HG02571 (cell line): ENCODE measurements at regions not wholly inside any gene's neighbourhood (a gene's known extent, or its start where the extent isn't known, plus 50 kb on each side); places are given as distances from the start of the nearest gene placed in this dataset.

Source experiments
- ATAC-seq: cut with Tn5 transposase; IDR thresholded peaks from one replicate; pipeline ENCODE4 v1.9.1; 2021; ENCODE audit warnings: mild to moderate bottlenecking, moderate library complexity; ENCODE audit not compliant: unreplicated experiment

DNA sequence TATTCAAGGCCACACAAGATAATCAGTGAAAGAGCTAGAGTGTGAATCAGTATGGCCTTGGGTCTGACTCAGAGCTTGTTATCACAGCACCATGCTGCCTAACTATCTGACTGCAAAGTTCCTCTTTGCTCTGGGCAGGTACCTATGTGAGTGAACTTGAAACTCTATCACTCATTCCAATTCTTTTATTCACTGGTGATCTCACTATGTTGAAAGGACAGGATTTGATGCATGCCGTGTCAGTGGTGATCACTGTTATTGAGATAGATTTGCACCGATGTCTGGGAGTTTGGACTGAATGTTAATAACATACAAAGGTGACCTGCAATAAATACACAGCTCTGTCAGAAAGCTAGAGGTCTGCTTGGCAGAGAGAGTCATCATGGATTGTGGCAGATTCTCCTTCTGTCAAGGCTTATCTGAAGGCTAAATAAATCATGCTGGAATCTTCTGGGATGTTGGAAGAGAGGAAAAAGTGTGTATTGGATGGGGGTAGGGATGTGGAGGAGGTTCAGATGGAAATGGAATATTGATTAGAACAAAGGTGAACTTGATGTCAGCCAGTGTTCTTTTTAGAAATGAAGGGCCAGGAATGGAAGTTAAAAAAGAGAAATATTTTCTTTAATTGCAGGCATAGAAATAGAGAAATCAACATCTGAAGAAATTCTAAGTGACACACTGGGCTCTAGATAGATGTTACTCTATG, 91.8 kb upstream of the TNC start:
- ATAC-seq = peak; percentile 57

DNA sequence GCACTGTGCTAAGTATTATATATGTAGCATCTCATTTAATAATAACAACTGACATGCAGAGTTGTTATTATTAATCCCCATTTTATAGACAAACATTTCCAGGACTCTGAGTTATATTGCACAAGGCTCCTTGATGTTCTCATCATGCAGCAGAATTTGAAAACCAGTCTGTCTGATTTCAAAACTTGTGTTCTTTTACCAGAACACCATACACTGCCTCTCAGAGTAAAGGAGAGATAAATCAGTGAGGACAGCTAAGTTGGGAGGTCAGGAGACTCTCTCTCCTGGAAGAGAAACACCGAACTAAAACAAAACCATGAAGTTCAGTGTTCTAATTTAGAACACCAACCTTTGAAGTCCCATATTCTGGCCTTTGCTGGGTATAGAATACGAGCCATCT, 92.7 kb upstream of the TNC start:
- ATAC-seq = no peak

DNA sequence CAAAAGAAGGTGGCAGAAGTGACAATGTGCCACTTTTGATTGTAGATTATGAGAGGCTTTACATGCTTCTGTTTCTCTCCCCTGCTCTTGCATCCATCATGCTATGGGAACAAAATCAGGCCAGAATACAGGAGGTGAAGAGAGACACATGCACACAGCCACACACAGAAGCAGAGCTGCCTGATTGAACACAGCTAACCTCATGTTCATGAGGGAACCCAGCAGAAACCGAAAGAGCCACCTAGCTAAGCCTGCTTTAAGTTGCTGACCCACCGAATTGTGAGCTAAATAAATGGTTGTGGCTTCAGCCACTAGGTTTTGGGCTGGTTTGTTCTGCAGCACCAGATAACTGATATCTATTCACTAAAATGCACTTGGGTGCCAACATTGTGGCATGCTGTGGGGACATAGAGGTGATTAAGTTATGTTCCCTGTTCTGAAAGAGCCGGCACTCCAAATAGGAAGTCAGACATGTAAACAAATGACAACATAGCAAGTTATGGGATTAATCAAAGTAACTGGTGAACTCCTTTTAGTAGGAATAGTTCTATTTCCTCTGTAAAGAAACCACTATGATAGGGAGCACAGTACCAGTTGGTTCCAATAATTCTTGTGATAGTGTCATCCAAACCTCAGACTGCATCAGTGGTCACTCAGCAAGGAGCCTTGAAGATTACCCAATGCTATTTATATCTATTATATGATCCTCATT, 93.6 kb upstream of the TNC start:
- ATAC-seq = peak; percentile 47

DNA sequence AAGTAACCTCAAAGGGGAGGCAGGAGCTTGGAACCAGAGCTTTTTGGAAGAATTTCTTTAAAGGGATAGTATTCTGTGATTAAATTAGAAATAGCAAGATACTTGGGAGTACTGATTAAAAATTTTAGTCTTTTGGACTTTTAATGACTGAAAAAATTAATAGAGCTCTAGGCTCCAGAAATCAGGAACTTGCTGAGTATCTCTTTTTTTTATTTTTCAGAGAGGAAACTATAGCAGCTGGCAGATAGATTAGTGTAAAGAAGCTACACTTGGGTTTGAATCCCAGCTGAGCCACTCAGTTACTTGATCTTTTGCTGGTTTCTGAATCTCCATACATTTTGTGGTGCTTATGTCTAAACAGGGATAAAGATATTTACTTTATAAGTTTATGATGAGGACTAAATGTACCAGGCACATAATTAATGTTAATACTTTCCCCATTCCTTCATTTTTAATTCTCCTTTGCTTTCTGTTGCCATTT, 94.2 kb upstream of the TNC start:
- no peak for ATAC-seq

DNA sequence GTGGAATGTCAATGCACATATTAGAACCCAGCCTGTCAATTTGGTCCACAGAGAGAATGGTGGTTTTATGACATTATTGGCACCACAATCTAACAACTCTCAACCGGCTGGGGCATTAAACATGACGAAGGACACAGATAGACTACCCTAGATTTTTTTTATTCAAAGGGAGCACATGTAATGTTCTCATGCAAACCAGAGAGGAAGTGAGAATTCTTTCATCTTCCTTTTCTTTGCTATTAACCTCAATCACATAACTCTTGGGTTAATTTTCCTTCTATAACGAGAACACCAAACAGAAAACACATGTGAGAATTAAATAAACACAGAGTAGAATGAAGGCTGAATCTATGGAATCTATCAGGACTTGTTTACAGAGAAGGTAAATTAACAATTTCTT, 94.9 kb upstream of the TNC start:
- no peak for ATAC-seq

DNA sequence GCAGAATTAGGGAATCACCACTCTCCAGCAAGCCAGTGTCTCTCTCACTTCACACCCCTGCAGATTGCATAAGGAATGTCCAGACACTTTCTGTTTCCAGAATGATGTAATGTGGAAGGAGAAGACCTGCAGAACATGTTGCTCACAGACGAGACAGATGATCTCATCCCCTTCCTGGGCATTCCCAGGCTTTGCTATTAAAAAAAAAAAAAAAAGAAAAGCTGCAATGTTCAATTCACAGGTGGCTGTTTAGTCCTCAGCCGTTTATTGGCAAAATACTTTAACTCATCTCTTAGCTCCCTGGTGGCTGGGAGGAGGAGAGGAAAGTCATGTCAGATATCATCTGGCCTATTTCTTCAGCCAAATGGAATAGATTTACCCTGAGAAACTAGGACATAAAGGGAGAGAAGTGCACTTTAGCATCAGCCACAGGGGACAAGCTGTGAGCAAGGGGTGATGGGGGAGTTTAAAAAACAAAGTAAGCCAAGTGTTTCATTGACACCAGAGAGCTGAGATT, 95.9 kb upstream of the TNC start:
- no peak for ATAC-seq

DNA sequence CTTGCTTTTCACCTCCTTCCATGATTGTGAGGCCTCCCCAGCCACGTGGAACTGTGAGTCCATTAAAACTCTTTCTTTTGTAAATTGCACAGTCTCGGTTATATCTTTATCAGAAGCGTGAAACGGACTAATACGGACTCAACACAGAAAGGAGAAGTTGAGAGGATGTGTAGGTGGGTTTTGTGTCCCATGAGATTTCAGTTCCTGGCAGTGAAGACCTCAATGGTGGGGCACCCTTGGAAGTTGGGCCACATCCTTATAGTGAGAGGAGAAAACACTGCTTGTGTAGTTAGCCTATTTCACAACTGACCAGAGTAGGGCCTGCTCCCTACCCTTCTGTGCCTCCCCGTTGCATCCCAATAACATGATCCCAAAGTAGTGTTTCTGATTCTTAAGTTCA, 98.9 kb upstream of the TNC start:
- no peak for ATAC-seq

DNA sequence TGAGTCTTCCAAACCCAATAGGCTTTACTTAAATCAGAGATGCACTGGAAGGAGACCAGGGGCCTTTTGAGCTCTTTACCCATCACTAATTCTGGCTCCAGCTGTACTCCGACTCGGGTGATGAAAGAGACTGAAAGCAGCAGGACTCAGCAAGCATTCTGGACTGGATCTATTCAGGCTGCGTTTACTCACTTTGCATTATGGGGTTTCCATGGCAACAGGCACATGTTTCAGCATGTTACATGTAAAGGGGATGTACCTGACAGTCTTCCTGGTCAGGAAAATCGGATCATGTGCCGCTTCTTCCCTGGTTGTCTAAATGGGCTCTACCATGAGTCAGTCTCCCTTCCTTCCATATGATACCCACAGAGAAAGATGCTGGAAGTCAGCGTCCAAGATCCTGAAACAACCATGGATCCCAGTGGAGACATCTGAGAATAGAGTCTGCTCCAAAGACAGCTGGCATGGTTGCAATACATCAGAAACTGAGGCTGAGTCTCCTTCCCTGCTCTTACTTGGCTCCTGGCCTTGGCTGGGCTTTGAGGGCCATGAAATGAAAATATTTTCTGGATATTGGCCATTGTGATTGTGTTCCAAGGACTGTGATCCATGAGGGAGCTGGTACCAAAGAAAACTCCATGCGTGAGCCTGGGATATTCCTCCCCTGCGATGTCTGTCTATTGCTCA, 102.5 kb upstream of the TNC start:
- ATAC-seq = no peak

DNA sequence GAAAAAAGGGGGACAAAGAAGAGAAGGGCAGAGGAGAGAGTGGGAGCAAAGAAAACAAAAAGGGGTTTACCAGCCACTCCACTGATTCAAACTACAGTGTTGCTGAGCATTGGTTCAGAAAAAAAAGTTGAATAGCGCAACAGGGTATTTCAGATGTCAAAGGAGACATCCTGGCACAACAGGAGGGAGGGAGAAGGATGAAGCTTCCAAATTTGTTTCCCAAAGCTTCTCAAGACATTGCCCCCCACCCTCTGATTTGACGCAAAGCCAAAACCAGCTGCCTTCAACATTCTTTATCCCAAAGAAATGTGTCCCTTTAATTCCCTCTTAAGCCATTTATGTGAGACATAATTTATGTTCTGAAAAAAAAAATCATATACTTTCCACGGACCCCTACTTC, 105.5 kb upstream of the TNC start:
- no peak for ATAC-seq

DNA sequence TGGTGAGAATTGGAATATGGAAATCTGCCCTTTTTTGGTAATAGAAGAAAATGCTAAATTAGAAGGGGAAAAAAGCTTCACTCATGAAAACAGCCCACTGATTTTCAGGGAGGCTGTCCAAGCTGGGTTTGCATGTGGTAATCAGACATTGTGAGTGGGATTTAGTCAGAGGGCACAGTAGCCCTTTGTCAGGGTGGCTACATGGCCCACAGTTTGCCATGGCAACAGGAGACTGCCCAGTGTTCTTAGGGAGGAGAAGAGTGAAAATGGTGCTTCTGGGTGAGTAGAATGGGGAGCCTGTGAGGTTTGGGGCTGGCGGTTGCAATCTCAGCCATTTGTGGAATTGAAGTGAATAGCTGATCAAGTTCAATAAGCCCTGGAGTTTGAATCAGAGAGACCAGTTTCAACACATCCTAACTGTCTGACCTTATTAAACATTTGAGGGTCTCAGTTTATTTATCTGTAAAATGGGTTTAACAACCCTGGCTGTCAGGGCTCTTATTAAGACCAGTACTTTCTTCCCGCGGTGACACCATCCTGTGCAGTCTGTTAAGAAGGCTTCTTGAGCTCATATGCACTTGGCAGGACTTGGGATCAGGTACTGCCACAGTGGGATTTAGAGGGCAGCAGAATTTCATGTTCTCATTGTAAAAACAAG, 107.6 kb upstream of the TNC start:
- ATAC-seq = no peak

DNA sequence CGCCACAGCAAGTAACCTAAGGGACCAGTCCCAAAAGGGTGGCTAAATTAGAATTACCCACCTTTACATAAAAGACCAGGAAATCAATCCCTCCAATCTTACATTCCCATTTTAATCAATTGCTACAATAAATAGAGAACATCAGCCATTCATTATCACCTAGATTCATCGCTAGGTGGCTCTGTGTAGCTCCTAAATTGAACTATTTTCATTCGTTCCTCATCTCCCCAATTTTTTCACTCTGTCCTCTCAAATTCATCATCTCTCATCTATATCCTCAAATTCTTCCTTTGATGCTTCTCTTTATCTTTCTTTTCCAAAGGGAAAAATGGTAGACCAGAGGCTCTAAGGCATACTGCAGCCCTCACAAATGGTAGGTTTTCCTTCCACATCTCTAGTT, 108.2 kb upstream of the TNC start:
- ATAC-seq = no peak

DNA sequence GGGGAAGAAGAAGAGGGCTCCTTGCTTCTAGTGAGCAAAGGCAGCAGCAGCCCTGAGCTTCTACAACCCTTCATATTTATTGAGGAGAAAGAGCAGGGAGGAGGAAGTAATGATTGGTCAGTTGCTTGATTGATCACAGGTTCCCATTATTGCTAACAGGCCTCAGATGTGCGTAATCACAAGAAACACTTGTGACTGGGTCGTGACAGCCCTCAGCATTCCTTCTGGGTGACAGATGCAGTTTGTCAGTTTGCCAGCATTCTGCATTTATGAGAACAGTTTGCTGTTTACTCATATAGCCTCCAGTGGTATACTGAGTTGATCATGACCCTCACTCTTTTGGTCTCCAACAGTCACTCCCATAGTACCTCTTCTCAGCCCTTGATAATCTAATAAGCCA, 111.5 kb upstream of the TNC start:
- ATAC-seq = no peak

DNA sequence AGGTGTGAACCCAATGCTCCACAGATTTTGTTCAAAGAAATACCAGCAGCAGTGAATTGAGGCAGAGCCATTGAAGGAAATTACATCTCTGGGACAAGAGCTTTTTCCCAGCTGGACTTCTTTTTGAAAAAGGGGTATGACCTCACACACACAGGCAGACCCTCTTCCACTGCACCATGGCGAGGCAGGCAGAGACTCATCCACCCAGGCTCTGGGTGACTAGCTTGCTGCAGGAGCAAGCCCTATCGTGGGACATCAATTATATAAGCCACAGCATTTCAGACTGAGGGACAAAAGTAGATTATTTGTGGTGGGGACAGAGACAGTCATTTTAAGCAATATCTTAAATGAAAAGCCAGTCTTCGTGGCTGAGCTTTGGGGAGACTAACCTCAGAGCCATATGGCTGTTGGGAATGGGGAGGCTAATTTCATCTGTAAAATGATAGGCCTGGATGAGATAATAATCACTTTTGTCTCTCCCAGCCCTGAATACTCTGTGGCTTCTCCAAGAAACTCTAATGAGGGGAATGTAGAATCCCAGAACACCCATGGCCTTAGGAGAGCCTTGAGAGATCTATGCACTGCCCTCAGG, 113.1 kb upstream of the TNC start:
- ATAC-seq = no peak

DNA sequence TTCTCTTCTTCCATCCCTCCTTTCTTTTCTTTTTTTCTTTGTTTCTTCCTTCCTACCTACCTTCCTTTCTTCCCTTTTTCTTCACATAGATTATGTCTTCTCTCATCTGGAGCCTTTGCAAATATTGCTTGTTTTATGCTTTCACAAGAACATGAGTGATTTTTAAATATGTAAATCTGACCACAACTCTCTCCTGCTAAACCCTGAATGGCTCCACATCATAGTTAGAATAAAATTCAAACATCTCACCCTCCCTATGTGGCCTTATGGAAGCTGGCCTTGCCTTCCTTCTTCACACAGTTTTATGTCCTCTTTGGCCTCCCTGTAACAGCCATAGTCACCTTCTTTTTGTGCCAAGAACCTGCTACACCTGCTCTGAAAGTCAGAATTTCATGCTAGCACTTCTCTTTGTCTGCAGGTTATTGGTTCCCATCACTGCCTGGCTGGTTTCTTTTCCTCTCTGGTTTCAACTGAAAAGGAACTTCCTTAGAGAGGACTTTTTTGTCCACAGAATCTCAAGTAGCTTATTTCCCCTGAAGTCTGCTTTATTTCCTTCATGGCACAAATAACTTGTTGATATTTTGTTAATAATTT, 114.3 kb upstream of the TNC start:
- no peak for ATAC-seq

DNA sequence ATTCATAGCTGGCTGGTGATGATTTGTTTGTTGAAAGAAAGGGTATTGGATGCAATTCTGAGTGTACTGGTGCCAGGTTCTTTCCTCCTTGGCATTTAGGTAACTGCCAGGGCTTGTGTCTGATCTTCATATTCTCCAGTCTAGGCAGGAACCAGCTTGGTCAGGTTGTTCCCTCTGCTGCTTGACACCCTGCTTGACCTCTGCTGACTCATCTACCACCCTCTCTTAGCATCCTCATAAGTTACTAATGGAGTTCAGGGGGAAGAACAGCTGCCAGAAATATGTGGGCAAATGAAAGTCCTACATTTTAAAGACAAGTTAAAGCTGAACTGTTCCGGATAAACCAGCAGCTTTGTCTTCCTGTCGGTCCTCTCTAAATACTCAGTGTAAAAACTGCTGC, 116.1 kb upstream of the TNC start:
- ATAC-seq = no peak

DNA sequence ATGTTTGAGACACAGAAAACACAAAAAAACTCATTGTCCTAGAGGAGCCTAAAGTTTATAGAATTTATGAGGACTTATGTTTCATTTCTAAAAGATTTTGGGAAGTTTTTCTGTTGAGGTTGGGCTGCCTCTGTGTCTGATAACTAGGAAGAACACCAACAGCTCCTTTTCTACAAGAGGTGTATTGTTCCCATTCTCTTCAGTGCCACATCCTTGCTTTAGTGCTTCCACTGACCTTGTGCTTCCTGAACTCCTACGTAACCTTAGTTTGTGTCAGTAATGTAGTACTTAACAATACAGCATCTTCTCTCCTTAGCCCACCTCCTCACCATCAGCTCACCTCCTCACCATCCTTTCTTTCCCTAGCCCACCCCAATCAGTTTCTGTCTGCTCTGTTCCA, 117.3 kb upstream of the TNC start:
- no peak for ATAC-seq

DNA sequence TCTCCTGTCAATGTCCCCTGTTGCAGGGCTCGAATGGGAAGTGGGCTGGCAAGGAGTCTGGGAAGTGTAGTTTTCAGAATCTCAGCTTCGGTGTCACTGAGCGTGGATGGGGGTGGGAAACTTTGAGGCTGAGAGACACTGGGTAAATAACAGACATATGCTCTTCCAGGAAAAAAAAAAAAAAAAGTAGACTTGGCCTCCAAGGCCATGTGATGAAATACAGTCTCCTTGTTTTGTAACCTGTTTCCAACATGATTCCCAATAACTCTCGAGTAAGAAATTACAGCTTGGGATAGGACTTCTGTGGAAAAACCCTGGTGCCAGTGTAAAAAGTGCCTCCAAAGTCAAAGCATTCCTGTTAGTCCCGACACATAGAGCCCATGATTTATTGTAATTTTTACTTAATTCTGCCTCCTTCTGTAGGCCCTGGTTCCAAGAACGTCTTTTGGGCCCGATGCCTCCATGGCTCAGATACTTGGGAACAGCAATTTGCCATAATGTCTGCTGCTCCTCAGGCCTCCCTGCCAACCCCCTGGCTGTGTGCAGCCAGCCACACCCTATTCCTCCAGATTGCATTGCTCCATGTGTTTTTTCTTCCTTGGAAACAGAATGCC, 119.5 kb upstream of the TNC start:
- ATAC-seq = no peak

DNA sequence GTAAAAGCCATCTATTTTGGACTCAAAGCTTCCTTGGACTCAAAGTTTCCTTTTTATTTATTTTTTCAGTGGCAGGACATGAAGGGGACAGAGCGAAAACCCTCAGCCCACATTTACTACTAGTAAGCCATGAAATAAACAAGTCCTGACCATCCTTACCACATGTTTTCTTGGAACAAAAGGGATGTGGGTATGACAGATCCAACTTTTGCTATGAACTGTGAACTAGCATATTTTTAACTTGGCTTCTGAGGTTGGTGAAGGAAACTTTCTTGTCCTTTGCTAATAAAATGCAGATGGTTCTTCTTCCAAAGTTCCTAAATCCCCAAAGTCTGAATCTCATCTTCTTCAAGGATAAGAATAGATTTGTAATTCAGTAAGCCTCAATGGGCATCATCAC, 122.7 kb upstream of the TNC start:
- ATAC-seq = no peak

DNA sequence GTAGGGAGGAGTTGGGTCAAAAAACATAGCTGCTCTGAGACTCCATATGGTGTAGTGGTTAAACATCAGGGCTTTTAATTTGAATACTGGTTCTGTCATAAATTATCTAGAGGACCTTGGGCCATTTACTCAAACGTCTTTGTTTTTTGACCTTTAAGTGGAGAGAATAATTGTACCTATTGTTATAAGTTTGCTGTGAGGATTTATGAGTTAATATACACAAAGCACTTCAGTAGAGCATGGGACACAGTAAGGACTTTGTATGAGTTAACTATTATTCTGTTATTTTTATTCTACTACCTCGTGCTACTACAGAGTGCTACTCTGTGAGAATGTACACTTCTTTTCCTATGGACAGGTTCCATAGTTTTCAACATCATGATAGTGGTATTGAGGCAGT, 123.7 kb upstream of the TNC start:
- no peak for ATAC-seq

DNA sequence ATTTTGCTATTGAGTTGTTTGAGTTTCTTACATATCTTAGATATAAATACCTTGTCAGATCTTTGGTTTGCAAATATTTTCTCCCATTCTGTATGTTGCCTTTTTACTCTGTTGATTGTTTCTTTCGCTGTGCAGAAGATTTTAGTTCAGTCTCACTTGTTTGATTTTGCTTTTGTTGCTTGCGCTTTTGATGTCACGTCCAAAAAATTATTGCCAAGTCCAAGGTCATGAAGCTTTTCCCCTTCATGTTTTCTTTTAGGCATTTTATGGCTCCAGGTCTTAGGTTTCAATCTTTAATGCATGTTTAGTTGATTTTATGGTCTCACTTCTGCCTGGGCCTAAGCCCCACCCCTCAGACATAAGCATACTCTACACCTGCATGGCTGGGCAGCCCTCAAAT, 131.5 kb upstream of the TNC start:
- no peak for ATAC-seq
